H9 (cell line): ENCODE measurements at regions not wholly inside any gene's neighbourhood (a gene's known extent, or its start where the extent isn't known, plus 50 kb on each side); places are given as distances from the start of the nearest gene placed in this dataset.

ENCODE experiments used
- DNase-seq: peaks from one replicate; pipeline ENCODE4 v3.0.0-alpha.2; 2017
- H2AFZ ChIP-seq: one replicate; pipeline ENCODE4 v1.6.1; 2013; ENCODE audit warnings: mild to moderate bottlenecking, low read length, control low read depth, moderate library complexity
- H2AK5ac ChIP-seq: 2 replicates; pipeline ENCODE4 v1.6.1; 2013; ENCODE audit warnings: low read length, control low read depth, mixed read lengths; ENCODE audit not compliant: insufficient read length
- H2BK120ac ChIP-seq: one replicate; pipeline ENCODE4 v1.6.1; 2013; ENCODE audit warnings: low read depth, mild to moderate bottlenecking, low read length, control low read depth, inconsistent platforms; ENCODE audit not compliant: poor library complexity, severe bottlenecking
- H2BK12ac ChIP-seq: 2 replicates; pipeline ENCODE4 v1.6.1; 2013; ENCODE audit warnings: low read length, control low read depth, mixed read lengths, low read depth; ENCODE audit not compliant: insufficient read length
- H2BK15ac ChIP-seq: 2 replicates; pipeline ENCODE4 v1.6.1; 2013; ENCODE audit warnings: low read depth, low read length, control low read depth
- H2BK20ac ChIP-seq: one replicate; pipeline ENCODE4 v1.6.1; 2013; ENCODE audit warnings: low read depth, mild to moderate bottlenecking, low read length, control low read depth, inconsistent platforms; ENCODE audit not compliant: poor library complexity, severe bottlenecking
- H2BK5ac ChIP-seq: 2 replicates; pipeline ENCODE4 v1.6.1; 2013; ENCODE audit warnings: low read length, control low read depth, mixed read lengths; ENCODE audit not compliant: insufficient read length
- H3K14ac ChIP-seq: 2 replicates; pipeline ENCODE4 v1.6.1; 2013; ENCODE audit warnings: low read length, control low read depth; ENCODE audit not compliant: insufficient read depth
- H3K18ac ChIP-seq: 2 replicates; pipeline ENCODE4 v1.6.1; 2013; ENCODE audit warnings: low read depth, mild to moderate bottlenecking, mixed read lengths, low read length, control low read depth; ENCODE audit not compliant: insufficient read length
- H3K23ac ChIP-seq: 2 replicates; pipeline ENCODE4 v1.6.1; 2013; ENCODE audit warnings: low read length, control low read depth, mixed read lengths, low read depth; ENCODE audit not compliant: insufficient read length
- H3K23me2 ChIP-seq: 2 replicates; pipeline ENCODE4 v1.6.1; 2013; ENCODE audit warnings: low read depth, mild to moderate bottlenecking, mixed read lengths, low read length, control low read depth; ENCODE audit not compliant: insufficient read length, poor library complexity, severe bottlenecking
- H3K27ac ChIP-seq: 2 replicates; pipeline ENCODE4 v1.5.1; 2013; ENCODE audit warnings: low read length, control low read depth, mixed read lengths, low read depth; ENCODE audit not compliant: insufficient read length
- H3K27me3 ChIP-seq: 2 replicates; pipeline ENCODE4 v1.6.1; 2013; ENCODE audit warnings: low read length, control low read depth, inconsistent platforms; ENCODE audit not compliant: insufficient read depth
- H3K4ac ChIP-seq: 2 replicates; pipeline ENCODE4 v1.6.1; 2013; ENCODE audit warnings: low read depth, mild to moderate bottlenecking, control low read depth, inconsistent platforms, low read length, moderate library complexity
- H3K4me1 ChIP-seq: 2 replicates; pipeline ENCODE4 v1.6.1; 2013; ENCODE audit warnings: low read length, control low read depth, inconsistent platforms; ENCODE audit not compliant: insufficient read depth
- H3K4me2 ChIP-seq: 2 replicates; pipeline ENCODE4 v1.6.1; 2013; ENCODE audit warnings: low read length, control low read depth, mixed read lengths; ENCODE audit not compliant: insufficient read length, insufficient read depth
- H3K56ac ChIP-seq: 2 replicates; pipeline ENCODE4 v1.6.1; 2013; ENCODE audit warnings: low read depth, mild to moderate bottlenecking, mixed read lengths, low read length, control low read depth; ENCODE audit not compliant: insufficient read length
- H3K79me1 ChIP-seq: 2 replicates; pipeline ENCODE4 v1.6.1; 2013; ENCODE audit warnings: low read depth, mild to moderate bottlenecking, moderate library complexity, low read length, control low read depth, inconsistent platforms; ENCODE audit not compliant: insufficient read depth, poor library complexity, severe bottlenecking
- H3K79me2 ChIP-seq: 2 replicates; pipeline ENCODE4 v1.6.1; 2013; ENCODE audit warnings: low read length, control low read depth, inconsistent platforms; ENCODE audit not compliant: insufficient read depth
- H3K9ac ChIP-seq: 2 replicates; pipeline ENCODE4 v1.6.1; 2013; ENCODE audit warnings: low read length, control low read depth, mixed read lengths; ENCODE audit not compliant: insufficient read length; ENCODE audit errors: extremely low read depth
- H3K9me3 ChIP-seq: one replicate; pipeline ENCODE4 v1.6.1; 2013; ENCODE audit warnings: low read depth, low read length, inconsistent platforms; ENCODE audit not compliant: control insufficient read depth
- H3T11ph ChIP-seq: one replicate; pipeline ENCODE4 v1.6.1; 2013; ENCODE audit warnings: mild to moderate bottlenecking, low read length, control low read depth, inconsistent platforms
- H4K20me1 ChIP-seq: one replicate; pipeline ENCODE4 v1.6.1; 2013; ENCODE audit not compliant: control insufficient read depth, insufficient read length, insufficient read depth
- H4K5ac ChIP-seq: 2 replicates; pipeline ENCODE4 v1.6.1; 2013; ENCODE audit warnings: low read depth, mild to moderate bottlenecking, mixed read lengths, low read length, control low read depth; ENCODE audit not compliant: insufficient read length
- H4K8ac ChIP-seq: replicated peaks from 2 replicates; pipeline ENCODE4 v1.6.1; 2013; ENCODE audit warnings: low read length, control low read depth, mixed read lengths, low read depth; ENCODE audit not compliant: insufficient read length
- H4K91ac ChIP-seq: 2 replicates; pipeline ENCODE4 v1.6.1; 2013; ENCODE audit warnings: low read depth, mild to moderate bottlenecking, moderate library complexity, mixed read lengths, low read length, control low read depth; ENCODE audit not compliant: insufficient read length
- H3K27ac Mint-ChIP-seq, 3 experiments: 2 replicates in 2 of 3; 3 replicates in 1 of 3; pipeline ENCODE4 v1.8.0; 2020 to 2021; ENCODE audit warnings: mixed read lengths in 3 of 3, mild to moderate bottlenecking in 1 of 3, moderate library complexity in 1 of 3
- H3K27me3 Mint-ChIP-seq: 2 replicates; pipeline ENCODE4 v1.8.0; 2021; ENCODE audit warnings: low read depth, mild to moderate bottlenecking, moderate library complexity, mixed read lengths
- H3K36me3 Mint-ChIP-seq, 3 experiments: 2 replicates in 2 of 3; 3 replicates in 1 of 3; pipeline ENCODE4 v1.8.0; 2020 to 2021; ENCODE audit warnings: low read depth in 3 of 3, mixed read lengths in 3 of 3; ENCODE audit not compliant: insufficient read depth in 1 of 3
- H3K4me1 Mint-ChIP-seq, 2 experiments: 2 replicates each; pipeline ENCODE4 v1.8.0; 2020; ENCODE audit warnings: mixed read lengths in 2 of 2
- H3K4me3 Mint-ChIP-seq, 2 experiments: 2 replicates in 1 of 2; 3 replicates in 1 of 2; pipeline ENCODE4 v1.8.0; 2020 to 2021; ENCODE audit warnings: mild to moderate bottlenecking in 2 of 2, mixed read lengths in 2 of 2, moderate library complexity in 1 of 2
- H3K9me3 Mint-ChIP-seq, 2 experiments: 2 replicates in 1 of 2; 3 replicates in 1 of 2; pipeline ENCODE4 v1.8.0; 2020; ENCODE audit warnings: mild to moderate bottlenecking in 2 of 2, mixed read lengths in 2 of 2, moderate library complexity in 1 of 2
- WGBS: extraction: QIAGEN DNeasy Blood & Tissue Kit; methylation state at CpG from one replicate; pipeline ENCODE4 v1.1.7; 2013; ENCODE audit warnings: missing lambda C conversion rate, low lambda C conversion rate, mixed read lengths; ENCODE audit not compliant: insufficient read length; ENCODE audit errors: extremely low coverage; 5-methylcytosine and 5-hydroxymethylcytosine counted together
- TF ChIP-seq, protein P1 (sequence below): fragments of 200-600 bp; sonication (generic); conservative IDR thresholded peaks from 3 replicates; pipeline ENCODE4 v1.8.0; 2021; ENCODE audit warnings: antibody characterized with exemption, mild to moderate bottlenecking

DNA sequence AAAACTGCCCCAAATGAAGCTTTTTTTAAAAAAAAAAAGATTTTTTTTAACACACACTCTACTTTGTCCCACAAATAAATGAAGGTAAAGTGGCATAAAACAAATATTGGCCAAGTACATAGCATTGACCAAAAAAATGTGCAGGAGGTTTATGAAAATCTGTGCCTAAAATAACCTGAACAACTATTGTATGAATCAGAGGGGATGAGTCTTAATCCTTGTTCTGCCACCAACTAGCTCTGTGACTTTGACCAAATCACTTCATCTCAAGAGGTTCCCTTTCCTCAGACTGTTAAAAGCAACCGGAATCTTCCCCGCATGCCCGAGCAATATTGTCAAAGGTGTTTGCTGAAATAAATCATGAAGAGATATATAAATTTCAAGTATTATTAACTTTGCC is 150.4 kb upstream of the NEBL start:
- no peaks in the 10 kb centered on the region for H3K27me3 Mint-ChIP-seq
- peaks cover 0 to 6% (median 4%) of the 10 kb centered on the region in 3 experiments; a peak in 3 of 7 replicates for H3K36me3 Mint-ChIP-seq
- DNase-seq: no peak
- H2BK20ac ChIP-seq: no peak overlapping the region
- H3K4ac ChIP-seq: no peak overlapping the region
- no peak overlapping the region for H2AFZ ChIP-seq
- H3K4me1 Mint-ChIP-seq: peaks cover 7 to 10% of the 10 kb centered on the region in 2 experiments
- H4K5ac ChIP-seq: no peak overlapping the region
- H4K91ac ChIP-seq: no peak overlapping the region
- H2BK15ac ChIP-seq: no peak overlapping the region
- no CpG with 5 or more reads among the region's 3 CpGs for WGBS
- H3K9me3 Mint-ChIP-seq: peaks cover 4 to 7% of the 10 kb centered on the region in 2 experiments; a peak in 3 of 5 replicates
- no peak overlapping the region for H3K27ac Mint-ChIP-seq
- H2BK5ac ChIP-seq: no peak overlapping the region
- H4K20me1 ChIP-seq: no peaks in the 10 kb centered on the region
- H3K56ac ChIP-seq: no peak overlapping the region
- H2AK5ac ChIP-seq: no peak overlapping the region
- no peaks in the 10 kb centered on the region for H3K4me1 ChIP-seq
- no peaks in the 10 kb centered on the region for H3K27me3 ChIP-seq
- H3K4me3 Mint-ChIP-seq: no peak overlapping the region
- no peaks in the 10 kb centered on the region for H3K79me1 ChIP-seq
- H3K23me2 ChIP-seq: no peaks in the 10 kb centered on the region
- H3K14ac ChIP-seq: no peak overlapping the region
- H3K9me3 ChIP-seq: no peaks in the 10 kb centered on the region
- no peak overlapping the region for H3K18ac ChIP-seq
- H4K8ac ChIP-seq: no peak overlapping the region
- no peak overlapping the region for H2BK120ac ChIP-seq
- no peak overlapping the region for H3T11ph ChIP-seq
- H3K9ac ChIP-seq: no peak overlapping the region
- no peaks in the 10 kb centered on the region for H3K79me2 ChIP-seq
- no peak overlapping the region for H3K23ac ChIP-seq
- H2BK12ac ChIP-seq: no peak overlapping the region
- H3K27ac ChIP-seq: no peak overlapping the region
- H3K4me2 ChIP-seq: no peak overlapping the region
- TF ChIP-seq, protein P1, sequence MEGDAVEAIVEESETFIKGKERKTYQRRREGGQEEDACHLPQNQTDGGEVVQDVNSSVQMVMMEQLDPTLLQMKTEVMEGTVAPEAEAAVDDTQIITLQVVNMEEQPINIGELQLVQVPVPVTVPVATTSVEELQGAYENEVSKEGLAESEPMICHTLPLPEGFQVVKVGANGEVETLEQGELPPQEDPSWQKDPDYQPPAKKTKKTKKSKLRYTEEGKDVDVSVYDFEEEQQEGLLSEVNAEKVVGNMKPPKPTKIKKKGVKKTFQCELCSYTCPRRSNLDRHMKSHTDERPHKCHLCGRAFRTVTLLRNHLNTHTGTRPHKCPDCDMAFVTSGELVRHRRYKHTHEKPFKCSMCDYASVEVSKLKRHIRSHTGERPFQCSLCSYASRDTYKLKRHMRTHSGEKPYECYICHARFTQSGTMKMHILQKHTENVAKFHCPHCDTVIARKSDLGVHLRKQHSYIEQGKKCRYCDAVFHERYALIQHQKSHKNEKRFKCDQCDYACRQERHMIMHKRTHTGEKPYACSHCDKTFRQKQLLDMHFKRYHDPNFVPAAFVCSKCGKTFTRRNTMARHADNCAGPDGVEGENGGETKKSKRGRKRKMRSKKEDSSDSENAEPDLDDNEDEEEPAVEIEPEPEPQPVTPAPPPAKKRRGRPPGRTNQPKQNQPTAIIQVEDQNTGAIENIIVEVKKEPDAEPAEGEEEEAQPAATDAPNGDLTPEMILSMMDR: no peak
